Uterus (tissue), 3 donors: ENCODE measurements at regions not wholly inside any gene's neighbourhood (a gene's known extent, or its start where the extent isn't known, plus 50 kb on each side); places are given as distances from the start of the nearest gene placed in this dataset.

Experiments used
- DNase-seq, 2 donors: peaks; one replicate each; pipeline ENCODE4 v3.0.0-alpha.2; 2019 to 2020
- H3K27ac ChIP-seq, 2 donors: fragments of 200-600 bp; sonication (generic); 1 replicate in 1 of 2; 2 replicates in 1 of 2; pipeline ENCODE4 v1.5.1; 2016 to 2018
- H3K27me3 ChIP-seq, 2 donors: fragments of 200-600 bp; sonication (generic); one replicate each; pipeline ENCODE4 v1.5.1; 2018 to 2019; ENCODE audit warnings: control low read depth in 1 of 2
- H3K36me3 ChIP-seq, 2 donors: fragments of 200-600 bp; sonication (generic); one replicate each; pipeline ENCODE4 v1.5.1; 2019; ENCODE audit warnings: control low read depth in 1 of 2
- H3K4me1 ChIP-seq, 2 donors: fragments of 200-600 bp; sonication (generic); one replicate each; pipeline ENCODE4 v1.5.1; 2018 to 2019; ENCODE audit warnings: control low read depth in 1 of 2
- H3K4me3 ChIP-seq, 2 donors: fragments of 200-600 bp; sonication (generic); 1 replicate in 1 of 2; 2 replicates in 1 of 2; pipeline ENCODE4 v1.5.1; 2018 to 2019; ENCODE audit warnings: mild to moderate bottlenecking in 1 of 2
- H3K9me3 ChIP-seq, 2 donors: fragments of 200-600 bp; sonication (generic); one replicate each; pipeline ENCODE4 v1.5.1; 2019; ENCODE audit warnings: control low read depth in 1 of 2
- POLR2A ChIP-seq, 2 donors: fragments of 450-650 bp; IDR thresholded peaks; one replicate each; pipeline ENCODE4 v1.6.1; 2016; ENCODE audit warnings: antibody characterized with exemption in 2 of 2, mild to moderate bottlenecking in 1 of 2, moderate library complexity in 1 of 2
- intact Hi-C: fragments of 100-400 bp; cut with DNase I; formaldehyde crosslinking; loops from one replicate; pipeline ENCODE4 v1.15.1; 2023; ENCODE audit warnings: low total_unique reads
- TF ChIP-seq, protein P1 (sequence below), 4 experiments: fragments of 200-600 bp in 2 of 4; fragments of 450-650 bp in 2 of 4; sonication (generic) in 2 of 4; IDR thresholded peaks; one replicate each; pipeline ENCODE4 v1.5.1; 2016 to 2019; ENCODE audit warnings: antibody characterized with exemption in 4 of 4, mild to moderate bottlenecking in 2 of 4, moderate library complexity in 1 of 4
- donor health status: DM: yes; HTN: yes; CAD: no.

DNA sequence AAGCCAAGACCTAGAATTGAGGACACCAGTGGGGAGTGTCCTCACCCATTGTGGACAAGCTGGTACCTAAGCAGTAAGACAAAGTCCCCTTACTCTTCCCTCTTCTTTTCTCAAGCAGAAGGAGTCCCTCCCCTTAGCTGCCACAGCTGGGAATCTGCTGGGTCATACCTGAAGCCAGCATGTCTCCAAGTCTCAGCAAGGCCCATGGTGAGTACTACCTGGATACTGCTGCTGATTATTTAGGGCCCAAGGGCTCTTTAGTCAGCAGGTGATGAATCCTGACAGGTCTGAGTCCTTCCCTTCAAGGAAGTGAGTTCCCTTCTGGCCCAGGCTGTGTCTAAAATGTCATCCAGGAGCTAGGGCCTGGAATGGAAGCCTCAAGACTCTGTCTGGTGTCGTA lies 198.6 kb upstream of the STK17B start:
- Histone ChIP-seq H3K9me3 (no peaks in the 10 kb centered on the region), H3K36me3 (no peaks in the 10 kb centered on the region), H3K27ac (no peak overlapping the region), H3K4me1 (no peaks in the 10 kb centered on the region), H3K27me3 (no peaks in the 10 kb centered on the region), H3K4me3 (no peak overlapping the region)
- intact Hi-C loops, result no loop called here
- no peak for DNase-seq
- TF ChIP-seq, protein P1, sequence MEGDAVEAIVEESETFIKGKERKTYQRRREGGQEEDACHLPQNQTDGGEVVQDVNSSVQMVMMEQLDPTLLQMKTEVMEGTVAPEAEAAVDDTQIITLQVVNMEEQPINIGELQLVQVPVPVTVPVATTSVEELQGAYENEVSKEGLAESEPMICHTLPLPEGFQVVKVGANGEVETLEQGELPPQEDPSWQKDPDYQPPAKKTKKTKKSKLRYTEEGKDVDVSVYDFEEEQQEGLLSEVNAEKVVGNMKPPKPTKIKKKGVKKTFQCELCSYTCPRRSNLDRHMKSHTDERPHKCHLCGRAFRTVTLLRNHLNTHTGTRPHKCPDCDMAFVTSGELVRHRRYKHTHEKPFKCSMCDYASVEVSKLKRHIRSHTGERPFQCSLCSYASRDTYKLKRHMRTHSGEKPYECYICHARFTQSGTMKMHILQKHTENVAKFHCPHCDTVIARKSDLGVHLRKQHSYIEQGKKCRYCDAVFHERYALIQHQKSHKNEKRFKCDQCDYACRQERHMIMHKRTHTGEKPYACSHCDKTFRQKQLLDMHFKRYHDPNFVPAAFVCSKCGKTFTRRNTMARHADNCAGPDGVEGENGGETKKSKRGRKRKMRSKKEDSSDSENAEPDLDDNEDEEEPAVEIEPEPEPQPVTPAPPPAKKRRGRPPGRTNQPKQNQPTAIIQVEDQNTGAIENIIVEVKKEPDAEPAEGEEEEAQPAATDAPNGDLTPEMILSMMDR (IDR thresholded peaks at IDR 0.05), result no peak
- no peak for TF ChIP-seq POLR2A (IDR thresholded peaks at IDR 0.05)

DNA sequence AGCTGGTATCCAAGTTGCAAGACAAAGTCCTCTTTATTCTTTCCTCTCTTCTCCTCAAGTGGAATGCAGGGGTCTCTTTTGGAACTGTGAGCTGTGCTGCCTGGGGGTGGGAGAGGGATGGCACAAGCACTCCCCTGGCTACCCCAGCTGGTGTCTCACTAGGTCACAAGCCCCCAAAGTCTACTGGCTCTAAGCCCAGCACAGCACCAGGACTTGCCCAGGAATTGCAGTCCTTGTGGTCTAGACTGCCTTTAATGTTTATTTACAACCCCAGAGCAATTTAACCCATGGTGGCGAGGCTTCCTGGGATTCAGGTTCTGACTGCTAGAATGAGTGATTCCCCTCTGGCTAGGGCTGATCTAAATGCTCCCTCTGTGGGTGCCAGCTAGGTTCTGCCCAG lies 199.0 kb upstream of the STK17B start:
- DNase-seq, result no peak
- H3K9me3 ChIP-seq, result no peaks in the 10 kb centered on the region
- no peaks in the 10 kb centered on the region for H3K27me3 ChIP-seq
- no peaks in the 10 kb centered on the region for H3K36me3 ChIP-seq
- H3K4me3 ChIP-seq, result no peak overlapping the region
- no peak overlapping the region for H3K27ac ChIP-seq
- intact Hi-C loops, result no loop called here
- H3K4me1 ChIP-seq, result no peaks in the 10 kb centered on the region
- TF ChIP-seq POLR2A (IDR thresholded peaks at IDR 0.05), result no peak
- TF ChIP-seq, protein P1 (IDR thresholded peaks at IDR 0.05), result no peak

DNA sequence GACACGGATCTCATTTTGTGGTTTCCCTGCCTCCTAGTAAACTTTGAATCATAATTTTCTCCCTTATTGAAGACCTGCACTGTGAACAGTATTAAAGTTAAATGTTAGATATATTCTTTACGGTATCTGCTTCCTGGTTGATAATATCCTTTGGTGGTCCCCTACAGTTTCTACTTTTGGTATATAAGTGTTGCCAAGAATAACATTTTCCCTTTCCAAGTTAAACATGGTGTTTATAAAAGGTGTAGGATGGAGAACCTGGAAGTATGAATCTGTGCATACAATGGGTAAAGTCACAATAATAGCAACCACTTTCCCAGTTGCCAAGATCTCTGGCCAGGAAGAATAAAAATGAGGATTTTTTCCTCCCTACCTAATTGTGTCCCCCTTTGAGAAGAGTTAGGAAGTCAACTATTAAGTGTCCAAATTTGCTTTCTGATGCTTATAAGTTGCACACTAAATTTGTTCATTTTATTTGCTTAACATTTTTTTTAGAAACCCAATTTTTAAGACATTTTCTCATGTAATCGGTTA lies 201.0 kb upstream of the STK17B start:
- H3K9me3 ChIP-seq, result no peaks in the 10 kb centered on the region
- TF ChIP-seq POLR2A (IDR thresholded peaks at IDR 0.05), result no peak
- TF ChIP-seq, protein P1 (IDR thresholded peaks at IDR 0.05), result no peak
- no peaks in the 10 kb centered on the region for H3K4me1 ChIP-seq
- no peak for DNase-seq
- H3K27me3 ChIP-seq, result no peaks in the 10 kb centered on the region
- intact Hi-C loops, result no loop called here
- peak overlapping the region; percentile 41 to 73 for H3K27ac ChIP-seq
- no peak overlapping the region for H3K4me3 ChIP-seq
- H3K36me3 ChIP-seq, result no peaks in the 10 kb centered on the region

DNA sequence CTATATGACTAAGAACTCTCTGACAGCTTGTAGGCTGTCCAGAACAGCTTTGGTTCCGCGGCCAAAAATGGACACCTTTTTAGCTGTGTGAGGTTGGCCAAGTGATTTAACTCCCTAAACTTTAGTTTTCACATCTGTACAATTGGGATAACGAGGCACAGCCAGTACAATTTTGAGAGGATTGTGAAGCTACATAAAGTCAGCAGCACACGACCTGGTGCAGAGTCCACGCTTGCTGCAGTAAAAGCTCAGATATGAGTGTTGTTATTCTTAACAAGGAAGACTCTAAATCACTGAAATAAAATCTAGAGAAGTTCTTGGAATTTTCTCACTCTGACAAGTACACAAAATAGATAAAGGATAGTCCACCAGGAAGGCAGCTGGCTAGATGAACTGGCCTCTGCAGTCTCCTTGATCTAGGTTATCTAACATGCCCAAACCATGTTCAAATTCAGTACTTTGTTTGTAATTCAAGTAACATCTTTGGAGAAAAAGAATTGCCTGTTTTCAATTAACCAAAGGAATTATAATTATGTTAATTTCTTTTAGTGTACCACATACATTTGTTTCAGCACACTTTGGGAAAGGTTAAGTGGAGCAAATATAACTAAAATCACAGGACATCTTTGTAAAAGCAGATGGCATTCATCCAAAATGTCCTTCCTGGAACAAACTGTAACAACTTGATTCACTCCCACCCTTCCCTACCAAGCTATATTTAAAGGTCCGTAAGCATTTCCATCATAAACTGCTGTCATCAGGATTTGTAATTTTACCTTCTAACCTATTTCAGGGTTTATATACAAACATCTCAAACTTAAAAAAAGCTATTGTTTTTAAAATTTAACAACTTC lies 201.7 kb upstream of the STK17B start:
- no peaks in the 10 kb centered on the region for H3K9me3 ChIP-seq
- DNase-seq, result no peak
- TF ChIP-seq, protein P1 (IDR thresholded peaks at IDR 0.05), result no peak
- no peak for TF ChIP-seq POLR2A (IDR thresholded peaks at IDR 0.05)
- no peak overlapping the region for H3K4me3 ChIP-seq
- H3K4me1 ChIP-seq, result no peaks in the 10 kb centered on the region
- H3K27me3 ChIP-seq, result no peaks in the 10 kb centered on the region
- H3K36me3 ChIP-seq, result no peaks in the 10 kb centered on the region
- intact Hi-C loops, result no loop called here
- peak overlapping the region; percentile 41 to 73 for H3K27ac ChIP-seq
